RWPE1 (cell line): ENCODE measurements at regions not wholly inside any gene's neighbourhood (a gene's known extent, or its start where the extent isn't known, plus 50 kb on each side); places are given as distances from the start of the nearest gene placed in this dataset.

Experiments used
- CTCF ChIA-PET: fragments of 350-600 bp; sonication (Branson Sonifier 250); formaldehyde crosslinking; extraction: SDS; loops from one replicate; lab custom pipeline; 2021; lab: Yijun Ruan, JAX
- POLR2A ChIA-PET: fragments of 400-600 bp; formaldehyde crosslinking; extraction: SDS; loops from one replicate; lab custom pipeline; 2020; ENCODE audit warnings: antibody characterized with exemption; ENCODE audit not compliant: low non-redundant PET; lab: Yijun Ruan, JAX
- DNase-seq: peaks from one replicate; pipeline ENCODE4 v3.0.0; 2012; ENCODE audit warnings: low spot score
- H3K27ac ChIP-seq: fragments of 450-650 bp; 2 replicates; pipeline ENCODE4 v1.5.1; 2017
- TF ChIP-seq, protein P1 (sequence below): fragments of 450-650 bp; conservative IDR thresholded peaks from 2 replicates; pipeline ENCODE4 v1.5.1; 2017; ENCODE audit warnings: low read depth, mild to moderate bottlenecking

DNA sequence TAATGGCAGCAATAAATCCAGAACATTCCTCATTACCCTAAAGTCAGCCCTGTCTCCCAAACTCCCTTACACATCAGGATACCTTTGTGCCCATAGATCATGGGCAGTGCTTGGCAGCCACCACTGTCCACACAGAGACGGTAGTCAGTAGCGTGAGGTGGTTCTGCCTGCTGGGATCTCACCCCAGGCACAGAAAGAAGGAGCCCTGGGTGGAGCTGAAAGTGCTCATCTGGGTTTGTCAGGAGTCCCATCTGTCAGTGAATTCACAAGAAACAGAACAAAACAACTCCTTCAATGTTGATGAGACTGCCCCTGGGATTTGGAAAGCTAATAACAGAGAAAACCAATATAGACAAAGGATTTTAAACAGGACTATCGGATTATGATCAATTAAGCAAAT lies 90.2 kb upstream of the PRSS58 start:
- DNase-seq: no peak
- ChIA-PET CTCF (interaction anchor here (0.6 kb wide), 1 partner anchor 86 kb away, joined by 3 read pairs; no protein-coding TSS in a partner anchor), POLR2A (no interaction called here)
- TF ChIP-seq, protein P1, sequence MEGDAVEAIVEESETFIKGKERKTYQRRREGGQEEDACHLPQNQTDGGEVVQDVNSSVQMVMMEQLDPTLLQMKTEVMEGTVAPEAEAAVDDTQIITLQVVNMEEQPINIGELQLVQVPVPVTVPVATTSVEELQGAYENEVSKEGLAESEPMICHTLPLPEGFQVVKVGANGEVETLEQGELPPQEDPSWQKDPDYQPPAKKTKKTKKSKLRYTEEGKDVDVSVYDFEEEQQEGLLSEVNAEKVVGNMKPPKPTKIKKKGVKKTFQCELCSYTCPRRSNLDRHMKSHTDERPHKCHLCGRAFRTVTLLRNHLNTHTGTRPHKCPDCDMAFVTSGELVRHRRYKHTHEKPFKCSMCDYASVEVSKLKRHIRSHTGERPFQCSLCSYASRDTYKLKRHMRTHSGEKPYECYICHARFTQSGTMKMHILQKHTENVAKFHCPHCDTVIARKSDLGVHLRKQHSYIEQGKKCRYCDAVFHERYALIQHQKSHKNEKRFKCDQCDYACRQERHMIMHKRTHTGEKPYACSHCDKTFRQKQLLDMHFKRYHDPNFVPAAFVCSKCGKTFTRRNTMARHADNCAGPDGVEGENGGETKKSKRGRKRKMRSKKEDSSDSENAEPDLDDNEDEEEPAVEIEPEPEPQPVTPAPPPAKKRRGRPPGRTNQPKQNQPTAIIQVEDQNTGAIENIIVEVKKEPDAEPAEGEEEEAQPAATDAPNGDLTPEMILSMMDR: no peak
- no peak overlapping the region for H3K27ac ChIP-seq

DNA sequence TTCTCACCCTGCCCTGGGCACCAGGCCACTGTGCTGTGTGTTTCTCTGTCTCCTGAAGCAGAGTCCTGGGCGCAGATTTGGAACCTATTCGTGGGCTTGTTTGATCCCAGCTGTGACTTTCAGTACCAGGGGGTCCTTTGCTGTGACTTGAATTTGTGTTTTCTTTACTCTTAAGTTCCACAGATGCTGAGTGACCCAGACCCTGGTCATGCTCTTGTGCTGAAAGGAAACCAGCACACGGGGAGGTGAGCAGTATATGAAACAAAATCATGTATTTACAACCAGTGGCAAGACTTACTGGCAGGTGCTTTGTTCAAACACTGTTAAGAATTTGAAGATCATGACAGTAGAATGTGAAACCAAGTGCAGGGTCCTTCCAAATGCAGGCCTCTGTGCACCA lies 89.2 kb upstream of the PRSS58 start:
- ChIA-PET CTCF (no interaction called here), POLR2A (no interaction called here)
- no peak overlapping the region for H3K27ac ChIP-seq
- DNase-seq: no peak
- TF ChIP-seq, protein P1: no peak

DNA sequence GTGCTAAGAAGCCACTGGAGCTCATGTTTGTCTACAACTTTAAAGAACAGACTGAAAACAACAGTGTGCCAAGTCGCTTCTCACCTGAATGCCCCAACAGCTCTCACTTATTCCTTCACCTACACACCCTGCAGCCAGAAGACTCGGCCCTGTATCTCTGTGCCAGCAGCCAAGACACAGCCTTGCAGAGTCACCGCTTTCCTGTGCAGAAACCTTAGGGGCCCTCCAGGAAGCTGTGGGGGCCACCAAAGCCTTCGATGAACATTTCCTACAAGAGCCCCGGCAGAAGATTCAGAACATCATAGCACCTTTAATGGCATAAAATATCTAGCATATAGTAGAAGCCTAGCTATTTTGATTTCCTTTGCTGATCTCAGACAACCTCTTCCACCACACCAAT lies 88.0 kb upstream of the PRSS58 start:
- no peak for DNase-seq
- ChIA-PET CTCF (no interaction called here), POLR2A (no interaction called here)
- H3K27ac ChIP-seq: no peak overlapping the region
- TF ChIP-seq, protein P1: no peak

DNA sequence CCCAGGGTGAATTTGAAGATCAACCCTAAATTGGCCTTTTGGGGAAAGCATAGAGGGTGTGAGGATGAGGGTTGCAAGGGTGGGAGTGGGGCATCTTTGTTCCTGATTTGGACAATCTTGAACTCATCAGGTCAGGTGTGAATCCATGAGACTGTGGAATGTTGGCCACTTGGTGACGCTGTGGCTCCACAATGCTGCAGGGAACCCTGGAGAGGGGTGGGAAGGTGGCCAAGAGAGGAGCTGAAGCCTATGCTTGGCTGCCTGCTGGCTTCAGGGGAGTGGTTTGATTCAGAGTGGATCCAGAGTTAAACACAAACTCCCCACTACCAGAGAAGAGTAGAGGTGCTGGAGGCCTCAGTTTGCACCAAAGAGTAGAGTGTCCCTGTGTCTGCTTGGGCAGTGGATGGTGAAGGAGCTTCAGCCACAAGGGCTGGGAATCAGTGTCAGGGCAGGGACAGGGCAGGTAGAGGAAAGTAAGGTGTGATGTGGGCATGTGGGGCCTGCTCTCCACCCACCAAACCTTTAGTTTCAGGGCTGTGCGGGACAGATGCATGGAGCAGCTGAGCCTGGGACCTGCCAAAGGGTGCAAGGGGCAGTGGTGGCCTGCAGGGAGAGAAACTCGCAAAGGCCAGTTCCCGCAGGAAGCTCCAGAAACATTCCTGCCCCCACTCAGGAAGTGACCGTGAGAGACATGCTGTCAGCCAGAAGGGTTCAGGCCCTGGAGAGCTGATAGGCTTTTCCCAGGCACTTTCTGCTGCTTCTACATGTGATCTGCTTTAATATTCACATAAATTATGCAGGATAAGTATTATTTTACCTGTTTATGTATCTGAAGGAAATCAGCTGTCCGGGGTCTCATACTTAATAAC lies 81.0 kb upstream of the PRSS58 start:
- ChIA-PET CTCF (interaction anchor here (0.9 kb wide), 1 partner anchor 18 kb away, joined by 3 read pairs; no protein-coding TSS in a partner anchor), POLR2A (no interaction called here)
- DNase-seq: no peak
- no peak overlapping the region for H3K27ac ChIP-seq
- TF ChIP-seq, protein P1: no peak

DNA sequence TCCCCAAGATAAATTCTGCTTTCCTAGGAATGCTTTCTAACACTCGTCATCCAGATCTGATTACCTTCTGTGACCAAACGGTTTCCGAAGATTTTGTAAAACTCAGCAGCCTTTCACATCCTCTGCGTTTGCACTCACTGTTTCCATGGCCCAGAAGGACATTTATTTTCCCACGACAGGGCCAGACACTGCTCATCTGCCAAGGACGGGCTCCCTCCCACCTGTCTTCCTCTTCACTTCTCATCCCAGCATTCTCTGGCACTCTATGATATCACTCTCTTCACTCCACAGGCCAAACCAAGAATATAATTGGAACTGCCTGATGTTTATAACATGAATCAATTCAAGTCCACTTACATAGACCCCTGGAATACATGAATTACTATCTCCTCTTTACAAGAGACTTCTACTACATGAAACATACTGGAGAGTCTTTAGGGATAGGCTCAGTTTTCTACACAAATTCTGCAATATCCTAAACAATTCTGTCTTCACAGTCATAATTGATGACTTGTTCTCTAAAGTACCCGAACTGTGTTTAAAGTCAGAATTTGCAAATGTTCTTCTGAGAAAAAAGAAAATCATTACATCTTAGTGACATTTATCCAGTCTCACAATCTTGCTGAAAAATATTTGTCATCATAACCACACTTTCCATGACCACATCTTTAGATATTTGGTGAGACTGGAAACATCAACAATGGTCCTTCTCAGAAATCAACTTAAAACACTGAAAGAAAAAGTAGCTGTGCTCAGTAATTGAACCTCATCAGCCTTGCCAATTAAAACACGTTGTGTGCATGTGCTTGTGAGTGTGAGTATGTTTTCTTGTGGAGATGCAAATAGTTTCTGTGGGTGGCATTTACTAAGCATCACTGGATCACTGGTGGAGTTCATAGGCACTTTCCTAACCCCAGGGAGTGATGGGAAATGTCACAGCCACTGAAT lies 79.5 kb upstream of the PRSS58 start:
- no peak overlapping the region for H3K27ac ChIP-seq
- ChIA-PET CTCF (no interaction called here), POLR2A (no interaction called here)
- no peak for DNase-seq
- TF ChIP-seq, protein P1: no peak

DNA sequence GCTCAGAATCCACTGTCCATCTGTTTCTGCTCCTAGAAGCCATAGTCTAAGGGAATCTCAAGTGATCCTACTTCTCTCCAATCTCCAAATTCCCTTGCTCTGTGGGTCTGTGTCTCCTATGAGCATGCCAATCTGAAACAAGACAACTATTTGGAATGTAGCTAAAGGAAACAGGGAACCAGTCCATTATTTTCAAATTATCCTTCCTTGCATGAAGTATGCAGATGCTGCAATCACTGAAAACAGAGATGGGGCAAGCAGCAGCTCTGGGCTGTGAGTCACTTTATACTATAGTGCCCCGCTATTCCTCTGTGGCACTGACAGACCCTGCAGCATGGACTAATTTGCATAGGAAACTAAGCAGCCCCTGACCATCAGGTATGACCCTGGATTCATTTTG lies 76.9 kb upstream of the PRSS58 start:
- ChIA-PET CTCF (no interaction called here), POLR2A (no interaction called here)
- TF ChIP-seq, protein P1: no peak
- H3K27ac ChIP-seq: no peak overlapping the region
- no peak for DNase-seq
